ENCODE measurements at regions not wholly inside any gene's neighbourhood (a gene's known extent, or its start where the extent isn't known, plus 50 kb on each side); places are given as distances from the start of the nearest gene placed in this dataset.

DNA sequence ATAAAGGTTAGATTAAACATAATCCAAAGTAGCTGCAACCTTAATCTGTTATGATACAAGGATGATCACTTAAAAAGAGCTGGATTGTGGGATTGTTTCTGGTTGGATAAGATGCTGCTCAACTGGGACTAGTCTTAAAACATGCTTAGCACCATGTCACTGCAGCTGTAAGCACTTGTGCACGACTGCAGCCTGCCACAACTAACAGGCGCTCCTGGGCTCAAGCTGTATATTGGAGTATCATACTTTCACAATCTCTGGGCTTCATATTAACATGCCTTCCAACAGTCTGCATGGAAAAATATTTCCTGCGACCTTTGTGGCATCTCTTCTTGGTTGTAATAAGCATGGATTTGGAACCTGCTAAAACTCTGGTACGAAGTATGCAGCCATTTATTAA lies 493.0 kb upstream of the PITX2 start:
- Histone ChIP-seq H3K4me2 (ENCODE audit: insufficient read depth in 1 of 2, low read depth in 2 of 2, low read length in 2 of 2) (no peak overlapping the region), H3K4ac (replicated peaks; ENCODE audit: insufficient read length, low read depth, low read length) (no peak overlapping the region), H3K36me3 (ENCODE audit: control insufficient read depth in 2 of 4, insufficient read depth in 4 of 4, low read length in 3 of 4) (no peaks in the 10 kb centered on the region), H3K18ac (ENCODE audit: extremely low read depth, low read length) (no peak overlapping the region), H2AFZ (ENCODE audit: low read length) (no peak overlapping the region), H3K23me2 (ENCODE audit: low read depth, low read length) (no peaks in the 10 kb centered on the region), H4K91ac (replicated peaks; ENCODE audit: insufficient read length, low read length) (no peak overlapping the region), H3K14ac (ENCODE audit: insufficient read length) (no peak overlapping the region), H4K8ac (ENCODE audit: extremely low read depth, insufficient read depth, low read length) (no peak overlapping the region), H3K27ac (ENCODE audit: low read depth, low read length) (no peak overlapping the region), H3K4me3 (ENCODE audit: extremely low read depth in 1 of 4, insufficient read depth in 2 of 4, low read depth in 3 of 4, low read length in 4 of 4) (no peak overlapping the region), H2BK12ac (ENCODE audit: low read depth, low read length) (no peak overlapping the region), H3K4me1 (replicated peaks in 1 of 4; ENCODE audit: control insufficient read depth in 3 of 4, insufficient read depth in 4 of 4, low read length in 3 of 4) (no peaks in the 10 kb centered on the region), H3K79me2 (ENCODE audit: control insufficient read depth in 1 of 2, insufficient read depth in 2 of 2, low read length in 2 of 2) (no peaks in the 10 kb centered on the region), H3K56ac (replicated peaks; ENCODE audit: insufficient read length, low read depth, low read length) (no peak overlapping the region), H4K20me1 (replicated peaks in 1 of 2; ENCODE audit: control insufficient read depth in 1 of 2, insufficient read depth in 2 of 2, low read length in 2 of 2) (no peaks in the 10 kb centered on the region), H3K9me3 (ENCODE audit: insufficient read depth in 2 of 2, low read depth in 1 of 2, low read length in 1 of 2) (no peaks in the 10 kb centered on the region), H3K9ac (replicated peaks in 1 of 4; ENCODE audit: extremely low read depth in 1 of 4, low read depth in 3 of 4, low read length in 3 of 4) (no peak overlapping the region), H2AK5ac (ENCODE audit: low read depth, low read length) (no peak overlapping the region), H2BK5ac (ENCODE audit: low read depth, low read length) (no peak overlapping the region), H4K5ac (ENCODE audit: insufficient read length, low read depth, low read length) (no peak overlapping the region), H2BK15ac (ENCODE audit: low read length) (no peak overlapping the region), H2BK20ac (ENCODE audit: low read length) (no peak overlapping the region), H3K23ac (ENCODE audit: insufficient read length) (no peak overlapping the region), H3K79me1 (ENCODE audit: low read depth, low read length) (no peaks in the 10 kb centered on the region), H2BK120ac (replicated peaks; ENCODE audit: low read depth, low read length) (no peak overlapping the region), H3K27me3 (replicated peaks in 1 of 4; ENCODE audit: control insufficient read depth in 3 of 4, extremely low read depth in 1 of 4, insufficient read depth in 3 of 4, low read length in 3 of 4) (no peaks in the 10 kb centered on the region)
- no peak for FAIRE-seq
- POLR2A ChIA-PET (ENCODE audit: partially characterized antibody): no interaction called here
- DNase-seq (ENCODE audit: low read depth in 1 of 2, low spot score in 2 of 2): no peak
- CTCF ChIA-PET (ENCODE audit: partially characterized antibody): interaction anchor here (0.9 to 1.1 kb wide), 2 partner anchors 11 to 13 kb away, joined by 3 read pairs; no protein-coding TSS in a partner anchor
- no peak for TF ChIP-seq SIN3A (conservative IDR thresholded peaks at IDR 0.05 in 1 of 2, IDR thresholded peaks at IDR 0.05 in 1 of 2; ENCODE audit: low read depth in 1 of 2, low read length in 2 of 2)
- TF ChIP-seq BCL11A (IDR thresholded peaks at IDR 0.05; ENCODE audit: low read depth in 2 of 2, low read length in 2 of 2): no peak
- no peak for TF ChIP-seq HDAC2 (IDR thresholded peaks at IDR 0.05; ENCODE audit: borderline replicate concordance in 1 of 2, low read depth in 2 of 2, low read length in 2 of 2)
- TF ChIP-seq, protein P1, sequence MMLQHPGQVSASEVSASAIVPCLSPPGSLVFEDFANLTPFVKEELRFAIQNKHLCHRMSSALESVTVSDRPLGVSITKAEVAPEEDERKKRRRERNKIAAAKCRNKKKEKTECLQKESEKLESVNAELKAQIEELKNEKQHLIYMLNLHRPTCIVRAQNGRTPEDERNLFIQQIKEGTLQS (IDR thresholded peaks at IDR 0.05; ENCODE audit: insufficient read depth, low read depth, low read length): no peak
- TF ChIP-seq TEAD4 (IDR thresholded peaks at IDR 0.05; ENCODE audit: low read depth, low read length): no peak
- TF ChIP-seq POLR2AphosphoS5 (IDR thresholded peaks at IDR 0.05; ENCODE audit: low read depth, low read length): no peak
- WGBS, 2 experiments (ENCODE audit: extremely low coverage in 1 of 2, insufficient coverage in 1 of 2, insufficient read length in 1 of 2, insufficient replicate concordance in 2 of 2, low coverage in 1 of 2, low lambda C conversion rate in 2 of 2, missing lambda C conversion rate in 1 of 2): 89% methylated on average over 4 of the region's 4 CpGs; no CpG with 5 or more reads in 1 of the 2 experiments
